ENCODE measurements at regions not wholly inside any gene's neighbourhood (a gene's known extent, or its start where the extent isn't known, plus 50 kb on each side); places are given as distances from the start of the nearest gene placed in this dataset.
A peak's percentile ranks its signal among the peaks of the same experiment; 100 is the strongest.

DNA sequence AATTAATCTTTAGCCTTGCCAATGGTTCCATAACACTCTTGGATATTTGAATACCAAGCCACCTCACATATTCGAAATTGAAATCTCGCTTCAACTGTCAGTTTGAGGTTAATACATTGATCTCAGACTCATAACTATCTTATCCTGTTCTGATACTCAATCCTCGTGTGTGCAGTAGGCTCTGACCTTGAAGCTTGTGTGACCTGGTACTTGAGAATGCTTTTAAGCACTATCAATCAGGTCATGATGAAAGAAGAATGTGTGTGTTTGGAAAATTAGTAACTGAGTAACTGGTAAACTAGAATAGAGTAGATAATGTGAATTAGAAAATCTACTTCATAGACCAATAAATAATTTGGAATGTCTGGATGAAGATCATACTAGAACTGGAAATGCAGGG, 1266.7 kb downstream of the MAT2B start:
- no peak overlapping the region for H3K27ac ChIP-seq
- no peaks in the 10 kb centered on the region for H3K4me1 ChIP-seq
- no peaks in the 10 kb centered on the region for H3K27me3 ChIP-seq
- H3K4me3 ChIP-seq = no peak overlapping the region
- TF ChIP-seq, protein P1, sequence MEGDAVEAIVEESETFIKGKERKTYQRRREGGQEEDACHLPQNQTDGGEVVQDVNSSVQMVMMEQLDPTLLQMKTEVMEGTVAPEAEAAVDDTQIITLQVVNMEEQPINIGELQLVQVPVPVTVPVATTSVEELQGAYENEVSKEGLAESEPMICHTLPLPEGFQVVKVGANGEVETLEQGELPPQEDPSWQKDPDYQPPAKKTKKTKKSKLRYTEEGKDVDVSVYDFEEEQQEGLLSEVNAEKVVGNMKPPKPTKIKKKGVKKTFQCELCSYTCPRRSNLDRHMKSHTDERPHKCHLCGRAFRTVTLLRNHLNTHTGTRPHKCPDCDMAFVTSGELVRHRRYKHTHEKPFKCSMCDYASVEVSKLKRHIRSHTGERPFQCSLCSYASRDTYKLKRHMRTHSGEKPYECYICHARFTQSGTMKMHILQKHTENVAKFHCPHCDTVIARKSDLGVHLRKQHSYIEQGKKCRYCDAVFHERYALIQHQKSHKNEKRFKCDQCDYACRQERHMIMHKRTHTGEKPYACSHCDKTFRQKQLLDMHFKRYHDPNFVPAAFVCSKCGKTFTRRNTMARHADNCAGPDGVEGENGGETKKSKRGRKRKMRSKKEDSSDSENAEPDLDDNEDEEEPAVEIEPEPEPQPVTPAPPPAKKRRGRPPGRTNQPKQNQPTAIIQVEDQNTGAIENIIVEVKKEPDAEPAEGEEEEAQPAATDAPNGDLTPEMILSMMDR (IDR thresholded peaks at IDR 0.05) = no peak
- ATAC-seq (peak in 2 of 4 donors; percentile 13 to 61), FAIRE-seq (no peak), DNase-seq (no peak)
- no peaks in the 10 kb centered on the region for H3K9me3 ChIP-seq
- WGBS, 2 donors = 10 to 14% methylated on average over 3 of the region's 3 CpGs
- H3K36me3 ChIP-seq = no peaks in the 10 kb centered on the region
- intact Hi-C loops (cut with DNase I) = no loop called here

DNA sequence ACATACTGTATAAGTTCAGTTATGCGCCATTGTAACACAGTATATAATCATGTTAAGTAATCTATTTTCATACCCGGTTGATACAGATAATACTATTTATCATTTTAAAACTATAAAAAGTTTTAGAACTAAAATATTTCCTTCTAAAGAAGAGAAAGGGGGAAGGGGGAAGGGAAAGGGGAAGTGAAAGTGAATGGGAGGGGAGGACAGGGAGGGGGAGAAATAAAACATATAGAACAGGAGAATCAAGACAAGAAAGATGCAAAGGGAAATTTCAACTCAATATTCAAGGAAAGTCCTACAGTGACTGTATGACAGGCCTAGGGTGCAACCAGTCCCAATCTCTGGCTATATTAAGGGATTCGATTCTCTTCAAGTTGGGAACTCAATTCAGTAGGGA, 1278.8 kb downstream of the MAT2B start:
- H3K27me3 ChIP-seq = no peaks in the 10 kb centered on the region
- H3K36me3 ChIP-seq = no peaks in the 10 kb centered on the region
- TF ChIP-seq, protein P1 (IDR thresholded peaks at IDR 0.05) = no peak
- no peaks in the 10 kb centered on the region for H3K4me1 ChIP-seq
- H3K27ac ChIP-seq = no peak overlapping the region
- intact Hi-C loops (cut with DNase I) = no loop called here
- H3K9me3 ChIP-seq = no peaks in the 10 kb centered on the region
- 76 to 92% methylated on average over 3 of the region's 3 CpGs for WGBS, 2 donors
- FAIRE-seq (no peak), ATAC-seq (no peak), DNase-seq (no peak)
- no peak overlapping the region for H3K4me3 ChIP-seq

DNA sequence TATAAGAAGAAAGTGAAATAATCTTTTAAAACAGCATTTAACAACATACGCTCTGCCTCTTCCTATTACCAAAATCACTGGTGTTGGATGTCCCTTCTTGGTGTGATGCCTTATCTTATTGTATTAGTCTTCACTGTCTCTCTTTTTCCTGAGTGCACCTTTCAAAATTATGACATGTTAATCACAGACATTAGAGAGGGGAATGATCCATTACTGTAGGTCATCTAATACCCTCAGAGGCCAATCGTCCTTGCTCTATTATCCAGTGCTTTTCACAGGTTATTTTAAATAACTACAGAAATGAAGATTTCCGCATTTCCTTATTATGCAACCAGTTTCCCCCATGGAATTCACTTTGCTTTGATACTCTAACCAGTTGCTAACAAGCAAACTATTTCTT, 1292.7 kb downstream of the MAT2B start:
- DNase-seq (no peak), FAIRE-seq (no peak), ATAC-seq (no peak)
- no peaks in the 10 kb centered on the region for H3K9me3 ChIP-seq
- 55 to 74% methylated on average over 3 of the region's 3 CpGs for WGBS, 2 donors
- H3K4me3 ChIP-seq = no peak overlapping the region
- H3K4me1 ChIP-seq = no peaks in the 10 kb centered on the region
- H3K27me3 ChIP-seq = no peaks in the 10 kb centered on the region
- TF ChIP-seq, protein P1 (IDR thresholded peaks at IDR 0.05) = no peak
- intact Hi-C loops (cut with DNase I) = no loop called here
- H3K27ac ChIP-seq = no peak overlapping the region
- H3K36me3 ChIP-seq = no peaks in the 10 kb centered on the region

DNA sequence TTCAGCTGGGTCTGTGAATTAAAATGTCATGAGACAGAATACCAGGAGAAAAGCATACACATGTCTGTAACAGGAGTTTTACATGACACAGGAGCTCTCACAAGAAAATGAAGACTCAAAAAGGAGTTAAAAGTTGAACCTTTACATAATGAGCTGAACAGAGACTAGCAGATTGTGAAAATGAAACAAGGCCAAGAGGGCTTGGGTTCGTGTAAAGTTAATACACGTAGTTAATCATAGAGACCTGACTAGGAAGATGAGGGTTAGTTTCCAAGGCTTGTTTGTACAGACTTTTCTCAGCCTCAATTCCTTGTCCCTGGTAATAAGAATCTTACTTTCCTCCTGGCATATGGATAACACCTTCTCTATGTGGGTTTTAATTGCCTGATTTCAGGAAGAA, 1294.0 kb downstream of the MAT2B start:
- Histone ChIP-seq H3K4me1 (no peaks in the 10 kb centered on the region), H3K9me3 (no peaks in the 10 kb centered on the region), H3K4me3 (no peak overlapping the region), H3K27me3 (no peaks in the 10 kb centered on the region), H3K36me3 (no peaks in the 10 kb centered on the region), H3K27ac (no peak overlapping the region)
- 23 to 40% methylated on average over 2 of the region's 2 CpGs for WGBS, 2 donors
- ATAC-seq = no peak
- FAIRE-seq = no peak
- intact Hi-C loops (cut with DNase I) = no loop called here
- TF ChIP-seq, protein P1 (IDR thresholded peaks at IDR 0.05) = no peak
- no peak for DNase-seq

DNA sequence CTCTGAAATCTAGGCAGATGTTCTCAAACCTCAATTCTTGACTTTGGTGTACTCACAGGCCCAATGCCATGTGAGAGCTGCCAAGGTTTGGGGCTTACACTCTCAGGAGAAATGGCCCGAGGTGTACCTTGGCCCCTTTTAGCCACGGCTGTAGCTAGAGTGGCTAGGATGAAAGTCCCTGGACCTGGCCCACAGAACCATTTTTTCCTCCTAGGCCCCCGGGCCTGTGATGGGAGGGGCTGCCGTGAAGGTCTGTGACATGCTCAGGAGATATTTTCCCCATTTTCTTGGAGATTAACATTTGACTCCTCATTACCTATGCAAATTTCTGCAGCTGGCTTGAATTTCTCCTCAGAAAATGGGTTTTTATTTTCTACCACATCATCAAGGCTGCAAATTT, 1296.5 kb downstream of the MAT2B start:
- WGBS, 2 donors = 63 to 80% methylated on average over 4 of the region's 4 CpGs

More for the DNA sequence above, 1296.5 kb downstream of the MAT2B start:
- intact Hi-C loops (cut with DNase I) = no loop called here
- ATAC-seq (no peak), DNase-seq (no peak), FAIRE-seq (no peak)
- Histone ChIP-seq H3K9me3 (no peaks in the 10 kb centered on the region), H3K27me3 (no peaks in the 10 kb centered on the region), H3K36me3 (no peaks in the 10 kb centered on the region), H3K27ac (no peak overlapping the region), H3K4me1 (no peaks in the 10 kb centered on the region), H3K4me3 (no peak overlapping the region)
- TF ChIP-seq, protein P1 (IDR thresholded peaks at IDR 0.05) = no peak

Measured in pancreas (tissue), 10 donors.